Osteoblast (primary cell): ENCODE measurements at regions not wholly inside any gene's neighbourhood (a gene's known extent, or its start where the extent isn't known, plus 50 kb on each side); places are given as distances from the start of the nearest gene placed in this dataset.
"Not testable (repeated sequence)": the region's sequence is repeated elsewhere in the genome, so short reads cannot be mapped to it uniquely, and the experiment has no call there.

Experiments
- DNase-seq: peaks from one replicate; pipeline ENCODE4 v3.0.0; 2011; ENCODE audit warnings: low spot score, mixed read lengths; ENCODE audit not compliant: insufficient read length; ENCODE audit errors: missing footprints
- H2AFZ ChIP-seq: 2 replicates; pipeline ENCODE4 v1.6.0; 2011; ENCODE audit warnings: mild to moderate bottlenecking, low read length
- H3K27ac ChIP-seq: 2 replicates; pipeline ENCODE4 v1.5.1; 2011; ENCODE audit warnings: mild to moderate bottlenecking, low read depth, low read length, moderate library complexity
- H3K27me3 ChIP-seq: 2 replicates; pipeline ENCODE4 v1.6.0; 2012; ENCODE audit warnings: mild to moderate bottlenecking, control low read depth, inconsistent platforms, low read length, moderate library complexity; ENCODE audit not compliant: insufficient read depth
- H3K36me3 ChIP-seq: 2 replicates; pipeline ENCODE4 v1.5.1; 2011; ENCODE audit warnings: mild to moderate bottlenecking, low read length, control low read depth, moderate library complexity; ENCODE audit not compliant: insufficient read depth
- H3K4me1 ChIP-seq: 2 replicates; pipeline ENCODE4 v1.5.1; 2011; ENCODE audit warnings: mild to moderate bottlenecking, low read length, control low read depth, moderate library complexity; ENCODE audit not compliant: insufficient read depth
- H3K4me2 ChIP-seq: 2 replicates; pipeline ENCODE4 v1.6.0; 2011; ENCODE audit warnings: mild to moderate bottlenecking, low read length; ENCODE audit not compliant: insufficient read depth
- H3K4me3 ChIP-seq: fragments of 200-600 bp; sonication (generic); 3 replicates; pipeline ENCODE4 v1.5.1; 2012; ENCODE audit warnings: mild to moderate bottlenecking, low read length, inconsistent platforms; ENCODE audit not compliant: insufficient read depth
- H3K79me2 ChIP-seq: 2 replicates; pipeline ENCODE4 v1.6.0; 2012; ENCODE audit warnings: mild to moderate bottlenecking, low read length, control low read depth, inconsistent platforms; ENCODE audit not compliant: insufficient read depth
- H3K9me3 ChIP-seq: 2 replicates; pipeline ENCODE4 v1.5.1; 2011; ENCODE audit warnings: low read depth, low read length, control low read depth
- H4K20me1 ChIP-seq: 2 replicates; pipeline ENCODE4 v1.6.0; 2012; ENCODE audit warnings: mild to moderate bottlenecking, low read length, control low read depth; ENCODE audit not compliant: insufficient read depth
- CTCF ChIP-seq: IDR thresholded peaks from 2 replicates; pipeline ENCODE4 v1.5.1; 2011; ENCODE audit warnings: mild to moderate bottlenecking, low read depth, low read length, moderate library complexity; ENCODE audit errors: extremely low read depth

- Histone ChIP-seq H4K20me1 (no peaks in the 10 kb centered on the region), H3K36me3 (no peaks in the 10 kb centered on the region), H3K4me1 (no peaks in the 10 kb centered on the region), H2AFZ (no peak overlapping the region), H3K9me3 (no peaks in the 10 kb centered on the region), H3K79me2 (no peaks in the 10 kb centered on the region), H3K27ac (no peak overlapping the region), H3K4me3 (no peak overlapping the region), H3K27me3 (no peaks in the 10 kb centered on the region), H3K4me2 (no peak overlapping the region)
- no peak for TF ChIP-seq CTCF
- DNase-seq, result no peak
These were observed 637.2 kb upstream of the ITGA1 start for GRCh38 chr5:52150501-52150900.

GRCh38 chr5:52156809-52157208, 630.9 kb upstream of the ITGA1 start:
- not testable (repeated sequence) for DNase-seq, H3K27ac ChIP-seq, H2AFZ ChIP-seq, H3K36me3 ChIP-seq, H3K9me3 ChIP-seq, H3K4me3 ChIP-seq, H3K27me3 ChIP-seq, H3K4me2 ChIP-seq, H3K79me2 ChIP-seq, H4K20me1 ChIP-seq, H3K4me1 ChIP-seq

- DNase-seq, H3K9me3 ChIP-seq, H3K36me3 ChIP-seq, H4K20me1 ChIP-seq, H3K27ac ChIP-seq, H3K4me2 ChIP-seq, H3K4me3 ChIP-seq, H3K27me3 ChIP-seq, H3K79me2 ChIP-seq, H2AFZ ChIP-seq, H3K4me1 ChIP-seq: not testable (repeated sequence)
These were observed 621.9 kb upstream of the ITGA1 start for GRCh38 chr5:52165806-52166205.

GRCh38 chr5:52173133-52173532, 614.6 kb upstream of the ITGA1 start:
- no peaks in the 10 kb centered on the region for H4K20me1 ChIP-seq
- no peak overlapping the region for H3K4me3 ChIP-seq
- no peaks in the 10 kb centered on the region for H3K36me3 ChIP-seq
- no peak for DNase-seq
- TF ChIP-seq CTCF, result no peak
- H3K4me1 ChIP-seq, result no peaks in the 10 kb centered on the region
- no peak overlapping the region for H3K4me2 ChIP-seq
- H3K27ac ChIP-seq, result no peak overlapping the region
- no peak overlapping the region for H2AFZ ChIP-seq
- H3K27me3 ChIP-seq, result no peaks in the 10 kb centered on the region
- H3K79me2 ChIP-seq, result no peaks in the 10 kb centered on the region
- no peaks in the 10 kb centered on the region for H3K9me3 ChIP-seq

GRCh38 chr5:52177193-52177592, 610.5 kb upstream of the ITGA1 start:
- Histone ChIP-seq H3K27me3 (no peaks in the 10 kb centered on the region), H3K79me2 (no peaks in the 10 kb centered on the region), H3K4me3 (no peak overlapping the region), H3K9me3 (no peaks in the 10 kb centered on the region), H3K36me3 (no peaks in the 10 kb centered on the region), H2AFZ (no peak overlapping the region), H4K20me1 (no peaks in the 10 kb centered on the region), H3K4me2 (no peak overlapping the region), H3K4me1 (no peaks in the 10 kb centered on the region), H3K27ac (no peak overlapping the region)
- no peak for TF ChIP-seq CTCF
- DNase-seq, result no peak
